ENCODE measurements at regions not wholly inside any gene's neighbourhood (a gene's known extent, or its start where the extent isn't known, plus 50 kb on each side); places are given as distances from the start of the nearest gene placed in this dataset.

- intact Hi-C loops (cut with micrococcal nuclease) (no loop called here), dilution Hi-C loops (cut with HindIII; ENCODE audit: low sequenced_read_pairs, unreplicated experiment) (no loop called here), in situ Hi-C loops (cut with MboI; ENCODE audit: low sequenced_read_pairs) (no loop called here)
- Histone ChIP-seq H3K4ac (ENCODE audit: low read depth, low read length) (no peak overlapping the region), H3K9ac (ENCODE audit: low read depth, low read length) (no peak overlapping the region), H3K4me3 (ENCODE audit: insufficient read depth, low read depth, low read length) (no peak overlapping the region), H3K56ac (ENCODE audit: extremely low read depth, insufficient read depth, low read length) (no peak overlapping the region), H2BK5ac (ENCODE audit: low read depth, low read length, poor library complexity, severe bottlenecking) (no peak overlapping the region), H3K4me2 (ENCODE audit: low read depth, low read length) (no peak overlapping the region), H4K91ac (ENCODE audit: insufficient read depth, low read depth, low read length) (no peak overlapping the region), H4K20me1 (ENCODE audit: insufficient read depth, low read length) (no peaks in the 10 kb centered on the region), H3K14ac (replicated peaks; ENCODE audit: low read depth, low read length) (no peak overlapping the region), H2AFZ (replicated peaks; ENCODE audit: low read length, poor library complexity) (no peak overlapping the region), H4K8ac (ENCODE audit: low read depth in 2 of 2, low read length in 2 of 2) (no peak overlapping the region), H2AK5ac (ENCODE audit: low read depth, low read length) (no peak overlapping the region), H2BK120ac (ENCODE audit: low read depth, low read length) (no peak overlapping the region), H3K36me3 (ENCODE audit: control insufficient read depth, insufficient read depth, low read length) (no peaks in the 10 kb centered on the region), H3K27ac (ENCODE audit: insufficient read depth, low read length) (no peak overlapping the region), H4K5ac (ENCODE audit: low read depth, low read length) (no peak overlapping the region), H3K18ac (ENCODE audit: low read depth, low read length) (no peak overlapping the region), H2BK20ac (ENCODE audit: low read depth, low read length) (no peak overlapping the region), H3K9me3 (ENCODE audit: control insufficient read depth, insufficient read depth, low read length) (no peaks in the 10 kb centered on the region), H3K9me1 (ENCODE audit: insufficient read depth, low read length) (no peaks in the 10 kb centered on the region), H3K4me1 (ENCODE audit: control insufficient read depth, insufficient read depth, low read length) (no peaks in the 10 kb centered on the region), H2BK15ac (ENCODE audit: low read depth, low read length) (no peak overlapping the region), H3K27me3 (ENCODE audit: control insufficient read depth, insufficient read depth, low read length) (no peaks in the 10 kb centered on the region), H2AK9ac (replicated peaks; ENCODE audit: low read depth, low read length, poor library complexity) (no peak overlapping the region), H3K79me1 (ENCODE audit: low read depth in 1 of 2, low read length in 2 of 2) (no peaks in the 10 kb centered on the region), H3K23ac (ENCODE audit: low read depth, low read length) (no peak overlapping the region)
- TF ChIP-seq MAFK (IDR thresholded peaks at IDR 0.05; ENCODE audit: low read depth, low read length) (no peak), POLR2A (IDR thresholded peaks at IDR 0.05; ENCODE audit: low read depth, low read length) (no peak)
- no CpG with 5 or more reads among the region's 2 CpGs for WGBS, 2 experiments (ENCODE audit: extremely low coverage in 2 of 2, insufficient read length in 1 of 2)
- BruUV-seq (replicated peaks) = no TSS peak
- no peak for ATAC-seq (ENCODE audit: low read depth)
- POLR2A ChIA-PET (ENCODE audit: unreplicated experiment) = no interaction called here
- DNase-seq = no peak
- CTCF ChIA-PET = no interaction called here
Measured at GRCh38 chr7:15140431-15140830, 237.9 kb upstream of the DGKB start.

Data from IMR-90 (cell line).